GM23338 (cell line): ENCODE measurements at regions not wholly inside any gene's neighbourhood (a gene's known extent, or its start where the extent isn't known, plus 50 kb on each side); places are given as distances from the start of the nearest gene placed in this dataset.

Source experiments
- ATAC-seq: fragments of 200-7000 bp; cut with Tn5 transposase; 3 replicates; pipeline ENCODE4 v1.9.1; 2020
- DNase-seq: peaks from one replicate; pipeline ENCODE4 v3.0.0-alpha.2; 2015; ENCODE audit warnings: low spot score
- H2AFZ ChIP-seq: fragments of 200-600 bp; sonication (generic); 2 replicates; pipeline ENCODE4 v1.8.0; 2016; ENCODE audit warnings: antibody characterized with exemption, mild to moderate bottlenecking, moderate library complexity
- H3F3A ChIP-seq: fragments of 200-600 bp; sonication (generic); replicated peaks from 2 replicates; pipeline ENCODE4 v1.8.0; 2017; ENCODE audit warnings: antibody characterized with exemption, mixed run types, low read depth
- H3K27ac ChIP-seq: fragments of 200-600 bp; sonication (generic); 2 replicates; pipeline ENCODE4 v1.6.1; 2016; ENCODE audit warnings: low read depth
- H3K27me3 ChIP-seq: fragments of 200-600 bp; sonication (generic); 2 replicates; pipeline ENCODE4 v1.8.0; 2016; ENCODE audit warnings: mild to moderate bottlenecking, mixed run types, moderate library complexity; ENCODE audit not compliant: insufficient read depth
- H3K36me3 ChIP-seq: fragments of 200-600 bp; sonication (generic); 2 replicates; pipeline ENCODE4 v1.8.0; 2016; ENCODE audit warnings: mild to moderate bottlenecking; ENCODE audit not compliant: insufficient read depth
- H3K4me1 ChIP-seq: fragments of 200-600 bp; sonication (generic); 2 replicates; pipeline ENCODE4 v1.8.0; 2016; ENCODE audit warnings: mild to moderate bottlenecking, moderate library complexity; ENCODE audit not compliant: insufficient read depth
- H3K4me2 ChIP-seq: fragments of 200-600 bp; sonication (generic); 2 replicates; pipeline ENCODE4 v1.7.1; 2017; ENCODE audit warnings: mixed run types
- H3K4me3 ChIP-seq: fragments of 200-600 bp; sonication (generic); 2 replicates; pipeline ENCODE4 v1.6.1; 2016; ENCODE audit warnings: mixed run types
- H3K79me2 ChIP-seq: fragments of 200-600 bp; sonication (generic); replicated peaks from 2 replicates; pipeline ENCODE4 v1.8.0; 2017; ENCODE audit warnings: mild to moderate bottlenecking; ENCODE audit not compliant: insufficient read depth
- H3K9me2 ChIP-seq: fragments of 200-600 bp; sonication (generic); 2 replicates; pipeline ENCODE4 v1.8.0; 2017; ENCODE audit not compliant: insufficient read depth
- H4K20me1 ChIP-seq: fragments of 200-600 bp; sonication (generic); replicated peaks from 2 replicates; pipeline ENCODE4 v1.8.0; 2017; ENCODE audit warnings: mild to moderate bottlenecking; ENCODE audit not compliant: insufficient read depth
- H3K27ac Mint-ChIP-seq: 2 replicates; pipeline ENCODE4 v1.8.0; 2020; ENCODE audit warnings: inconsistent platforms, mild to moderate bottlenecking, moderate library complexity, mixed read lengths
- H3K27me3 Mint-ChIP-seq: 3 replicates; pipeline ENCODE4 v1.8.0; 2022; ENCODE audit warnings: low read depth, mild to moderate bottlenecking, moderate library complexity, mixed read lengths, inconsistent platforms; ENCODE audit not compliant: insufficient read depth, poor library complexity
- H3K36me3 Mint-ChIP-seq: 3 replicates; pipeline ENCODE4 v1.8.0; 2021; ENCODE audit warnings: low read depth, mild to moderate bottlenecking, inconsistent platforms, moderate library complexity, mixed read lengths
- H3K4me1 Mint-ChIP-seq: 3 replicates; pipeline ENCODE4 v1.8.0; 2020; ENCODE audit warnings: mild to moderate bottlenecking, inconsistent platforms, mixed read lengths
- H3K4me3 Mint-ChIP-seq: 3 replicates; pipeline ENCODE4 v1.8.0; 2021; ENCODE audit warnings: moderate library complexity, mild to moderate bottlenecking, inconsistent platforms, mixed read lengths
- H3K9me3 Mint-ChIP-seq: 3 replicates; pipeline ENCODE4 v1.8.0; 2020; ENCODE audit warnings: moderate library complexity, mild to moderate bottlenecking, inconsistent platforms, mixed read lengths
- CREB1 ChIP-seq: fragments of 250-450 bp; sonication (Bioruptor Pico); IDR thresholded peaks from 2 replicates; pipeline ENCODE4 v1.5.0; 2020; ENCODE audit warnings: low read depth, mild to moderate bottlenecking, moderate library complexity
- CTCF ChIP-seq, 2 experiments: fragments of 200-600 bp in 1 of 2; sonication (generic) in 1 of 2; conservative IDR thresholded peaks; 2 replicates each; pipeline versions ENCODE4 v1.5.1 to v1.6.1; 2016 to 2017; ENCODE audit warnings: antibody characterized with exemption in 2 of 2, low read depth in 2 of 2, mild to moderate bottlenecking in 2 of 2, moderate library complexity in 1 of 2
- EZH2 ChIP-seq: fragments of 200-600 bp; sonication (generic); IDR thresholded peaks from one replicate; pipeline ENCODE4 v1.8.0; 2017; ENCODE audit warnings: antibody characterized with exemption, mild to moderate bottlenecking, low read depth; ENCODE audit not compliant: unreplicated experiment
- EZH2phosphoT487 ChIP-seq: fragments of 200-600 bp; sonication (generic); IDR thresholded peaks from one replicate; pipeline ENCODE4 v1.8.1; 2018; ENCODE audit warnings: antibody characterized with exemption; ENCODE audit not compliant: unreplicated experiment
- JUNB ChIP-seq: IDR thresholded peaks from one replicate; pipeline ENCODE4 v1.6.1; 2016; ENCODE audit warnings: antibody characterized with exemption; ENCODE audit not compliant: unreplicated experiment
- NANOG ChIP-seq: IDR thresholded peaks from 2 replicates; pipeline ENCODE4 v1.6.1; 2016; ENCODE audit warnings: antibody characterized with exemption, borderline replicate concordance
- POLR2AphosphoS5 ChIP-seq: IDR thresholded peaks from 2 replicates; pipeline ENCODE4 v1.6.1; 2016; ENCODE audit warnings: antibody characterized with exemption, low read depth
- REST ChIP-seq: IDR thresholded peaks from one replicate; pipeline ENCODE4 v1.6.1; 2018; ENCODE audit warnings: antibody characterized with exemption; ENCODE audit not compliant: unreplicated experiment
- STAT1 ChIP-seq: IDR thresholded peaks from one replicate; pipeline ENCODE4 v1.6.1; 2016; ENCODE audit warnings: antibody characterized with exemption; ENCODE audit not compliant: unreplicated experiment
- ZNF114 ChIP-seq: fragments of 250-450 bp; sonication (Bioruptor Pico); IDR thresholded peaks from 2 replicates; pipeline ENCODE4 v1.5.0; 2020; ENCODE audit warnings: mild to moderate bottlenecking, moderate library complexity
- ZNF331 ChIP-seq: fragments of 250-450 bp; sonication (Bioruptor Pico); IDR thresholded peaks from 2 replicates; pipeline ENCODE4 v1.5.0; 2020; ENCODE audit warnings: low read depth, mild to moderate bottlenecking, moderate library complexity
- TF ChIP-seq, protein P1 (sequence below): IDR thresholded peaks from 2 replicates; pipeline ENCODE4 v1.6.1; 2016; ENCODE audit warnings: antibody characterized with exemption
- TF ChIP-seq, protein P2 (sequence below): fragments of 250-450 bp; sonication (Bioruptor Pico); IDR thresholded peaks from 2 replicates; pipeline ENCODE4 v1.5.0; 2020; ENCODE audit warnings: mild to moderate bottlenecking, moderate library complexity

DNA sequence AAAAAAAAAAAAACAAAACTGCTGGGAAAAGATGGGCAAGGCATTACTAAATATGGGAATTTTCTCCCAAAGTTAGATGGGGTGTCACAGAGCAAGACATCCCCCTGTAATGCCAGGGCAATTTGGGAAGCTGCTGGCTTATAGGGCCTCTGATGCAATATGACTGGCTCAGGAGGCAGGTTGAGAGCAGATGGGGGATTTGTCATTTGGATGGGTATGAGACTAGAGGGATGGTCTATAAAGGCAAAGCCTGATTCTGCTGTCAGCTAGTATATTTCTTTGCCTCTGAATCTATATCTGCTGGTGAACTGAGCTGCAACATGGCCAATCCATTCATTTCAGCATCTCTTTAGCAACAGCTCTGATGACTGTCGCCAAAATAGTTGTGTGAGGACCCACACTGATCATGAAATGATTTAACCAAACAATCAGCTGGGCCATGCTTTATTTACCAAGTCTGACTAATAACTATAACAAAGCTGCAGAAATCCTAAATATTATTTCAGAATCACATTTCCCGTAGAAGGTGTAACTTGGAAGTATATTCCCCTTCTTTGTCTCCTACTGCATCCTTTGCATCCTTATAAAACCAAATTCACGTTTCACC lies 455.1 kb upstream of the ZNF608 start:
- TF ChIP-seq POLR2AphosphoS5 (no peak), STAT1 (no peak), CTCF (conservative IDR thresholded peaks at IDR 0.05; ENCODE audit: low read depth in 2 of 2) (no peak), CREB1 (CRISPR knock-in tag) (no peak), EZH2phosphoT487 (no peak), ZNF331 (no peak), REST (no peak), JUNB (no peak), NANOG (no peak), EZH2 (no peak), ZNF114 (no peak)
- TF ChIP-seq, protein P1, sequence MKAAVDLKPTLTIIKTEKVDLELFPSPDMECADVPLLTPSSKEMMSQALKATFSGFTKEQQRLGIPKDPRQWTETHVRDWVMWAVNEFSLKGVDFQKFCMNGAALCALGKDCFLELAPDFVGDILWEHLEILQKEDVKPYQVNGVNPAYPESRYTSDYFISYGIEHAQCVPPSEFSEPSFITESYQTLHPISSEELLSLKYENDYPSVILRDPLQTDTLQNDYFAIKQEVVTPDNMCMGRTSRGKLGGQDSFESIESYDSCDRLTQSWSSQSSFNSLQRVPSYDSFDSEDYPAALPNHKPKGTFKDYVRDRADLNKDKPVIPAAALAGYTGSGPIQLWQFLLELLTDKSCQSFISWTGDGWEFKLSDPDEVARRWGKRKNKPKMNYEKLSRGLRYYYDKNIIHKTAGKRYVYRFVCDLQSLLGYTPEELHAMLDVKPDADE, result no peak
- TF ChIP-seq, protein P2, sequence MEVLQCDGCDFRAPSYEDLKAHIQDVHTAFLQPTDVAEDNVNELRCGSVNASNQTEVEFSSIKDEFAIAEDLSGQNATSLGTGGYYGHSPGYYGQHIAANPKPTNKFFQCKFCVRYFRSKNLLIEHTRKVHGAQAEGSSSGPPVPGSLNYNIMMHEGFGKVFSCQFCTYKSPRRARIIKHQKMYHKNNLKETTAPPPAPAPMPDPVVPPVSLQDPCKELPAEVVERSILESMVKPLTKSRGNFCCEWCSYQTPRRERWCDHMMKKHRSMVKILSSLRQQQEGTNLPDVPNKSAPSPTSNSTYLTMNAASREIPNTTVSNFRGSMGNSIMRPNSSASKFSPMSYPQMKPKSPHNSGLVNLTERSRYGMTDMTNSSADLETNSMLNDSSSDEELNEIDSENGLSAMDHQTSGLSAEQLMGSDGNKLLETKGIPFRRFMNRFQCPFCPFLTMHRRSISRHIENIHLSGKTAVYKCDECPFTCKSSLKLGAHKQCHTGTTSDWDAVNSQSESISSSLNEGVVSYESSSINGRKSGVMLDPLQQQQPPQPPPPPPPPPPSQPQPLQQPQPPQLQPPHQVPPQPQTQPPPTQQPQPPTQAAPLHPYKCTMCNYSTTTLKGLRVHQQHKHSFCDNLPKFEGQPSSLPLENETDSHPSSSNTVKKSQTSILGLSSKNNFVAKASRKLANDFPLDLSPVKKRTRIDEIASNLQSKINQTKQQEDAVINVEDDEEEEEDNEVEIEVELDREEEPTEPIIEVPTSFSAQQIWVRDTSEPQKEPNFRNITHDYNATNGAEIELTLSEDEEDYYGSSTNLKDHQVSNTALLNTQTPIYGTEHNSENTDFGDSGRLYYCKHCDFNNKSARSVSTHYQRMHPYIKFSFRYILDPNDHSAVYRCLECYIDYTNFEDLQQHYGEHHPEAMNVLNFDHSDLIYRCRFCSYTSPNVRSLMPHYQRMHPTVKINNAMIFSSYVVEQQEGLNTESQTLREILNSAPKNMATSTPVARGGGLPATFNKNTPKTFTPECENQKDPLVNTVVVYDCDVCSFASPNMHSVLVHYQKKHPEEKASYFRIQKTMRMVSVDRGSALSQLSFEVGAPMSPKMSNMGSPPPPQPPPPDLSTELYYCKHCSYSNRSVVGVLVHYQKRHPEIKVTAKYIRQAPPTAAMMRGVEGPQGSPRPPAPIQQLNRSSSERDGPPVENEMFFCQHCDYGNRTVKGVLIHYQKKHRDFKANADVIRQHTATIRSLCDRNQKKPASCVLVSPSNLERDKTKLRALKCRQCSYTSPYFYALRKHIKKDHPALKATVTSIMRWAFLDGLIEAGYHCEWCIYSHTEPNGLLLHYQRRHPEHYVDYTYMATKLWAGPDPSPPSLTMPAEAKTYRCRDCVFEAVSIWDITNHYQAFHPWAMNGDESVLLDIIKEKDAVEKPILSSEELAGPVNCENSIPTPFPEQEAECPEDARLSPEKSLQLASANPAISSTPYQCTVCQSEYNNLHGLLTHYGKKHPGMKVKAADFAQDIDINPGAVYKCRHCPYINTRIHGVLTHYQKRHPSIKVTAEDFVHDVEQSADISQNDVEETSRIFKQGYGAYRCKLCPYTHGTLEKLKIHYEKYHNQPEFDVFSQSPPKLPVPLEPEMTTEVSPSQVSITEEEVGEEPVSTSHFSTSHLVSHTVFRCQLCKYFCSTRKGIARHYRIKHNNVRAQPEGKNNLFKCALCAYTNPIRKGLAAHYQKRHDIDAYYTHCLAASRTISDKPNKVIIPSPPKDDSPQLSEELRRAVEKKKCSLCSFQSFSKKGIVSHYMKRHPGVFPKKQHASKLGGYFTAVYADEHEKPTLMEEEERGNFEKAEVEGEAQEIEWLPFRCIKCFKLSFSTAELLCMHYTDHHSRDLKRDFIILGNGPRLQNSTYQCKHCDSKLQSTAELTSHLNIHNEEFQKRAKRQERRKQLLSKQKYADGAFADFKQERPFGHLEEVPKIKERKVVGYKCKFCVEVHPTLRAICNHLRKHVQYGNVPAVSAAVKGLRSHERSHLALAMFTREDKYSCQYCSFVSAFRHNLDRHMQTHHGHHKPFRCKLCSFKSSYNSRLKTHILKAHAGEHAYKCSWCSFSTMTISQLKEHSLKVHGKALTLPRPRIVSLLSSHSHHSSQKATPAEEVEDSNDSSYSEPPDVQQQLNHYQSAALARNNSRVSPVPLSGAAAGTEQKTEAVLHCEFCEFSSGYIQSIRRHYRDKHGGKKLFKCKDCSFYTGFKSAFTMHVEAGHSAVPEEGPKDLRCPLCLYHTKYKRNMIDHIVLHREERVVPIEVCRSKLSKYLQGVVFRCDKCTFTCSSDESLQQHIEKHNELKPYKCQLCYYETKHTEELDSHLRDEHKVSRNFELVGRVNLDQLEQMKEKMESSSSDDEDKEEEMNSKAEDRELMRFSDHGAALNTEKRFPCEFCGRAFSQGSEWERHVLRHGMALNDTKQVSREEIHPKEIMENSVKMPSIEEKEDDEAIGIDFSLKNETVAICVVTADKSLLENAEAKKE, result no peak
- Histone ChIP-seq H3K79me2 (no peaks in the 10 kb centered on the region), H3K27ac (no peak overlapping the region), H3K27me3 (no peaks in the 10 kb centered on the region), H3K4me1 (peaks cover 45% of the 10 kb centered on the region), H3K4me3 (no peak overlapping the region), H3K36me3 (no peaks in the 10 kb centered on the region; the same call in 1 of the 2 replicates), H2AFZ (0 out of 2 replicates have a peak overlapping the region, but pooled peaks have one; percentile 91), H3F3A (no peaks in the 10 kb centered on the region), H4K20me1 (no peaks in the 10 kb centered on the region), H3K9me2 (peaks cover 17% of the 10 kb centered on the region; the same call in 1 of the 2 replicates), H3K4me2 (no peak overlapping the region)
- DNase-seq (no peak), ATAC-seq (no peak)
- H3K36me3 Mint-ChIP-seq, result peaks cover 10% of the 10 kb centered on the region
- H3K4me3 Mint-ChIP-seq, result no peak overlapping the region
- 0 out of 2 replicates have a peak overlapping the region, but pooled peaks have one; percentile 31 for H3K27ac Mint-ChIP-seq
- no peaks in the 10 kb centered on the region for H3K9me3 Mint-ChIP-seq
- H3K4me1 Mint-ChIP-seq, result peaks cover 67% of the 10 kb centered on the region
- peaks cover 2% of the 10 kb centered on the region for H3K27me3 Mint-ChIP-seq
